SK-N-SH treated with all-trans-retinoic acid at 6 μM for 48 hours (cell line): ENCODE measurements at regions not wholly inside any gene's neighbourhood (a gene's known extent, or its start where the extent isn't known, plus 50 kb on each side); places are given as distances from the start of the nearest gene placed in this dataset.

Experiments
- PATZ1 ChIP-seq: fragments of 250-450 bp; sonication (Bioruptor Pico); IDR thresholded peaks from 2 replicates; pipeline ENCODE4 v1.8.0; 2020; ENCODE audit warnings: mild to moderate bottlenecking, moderate library complexity, borderline replicate concordance
- RARB ChIP-seq: fragments of 250-450 bp; sonication (Bioruptor Pico); IDR thresholded peaks from 2 replicates; pipeline ENCODE4 v1.8.0; 2021; ENCODE audit warnings: mild to moderate bottlenecking, moderate library complexity
- TF ChIP-seq, protein P1 (sequence below): fragments of 250-450 bp; sonication (Bioruptor Pico); IDR thresholded peaks from 2 replicates; pipeline ENCODE4 v1.5.1; 2020; ENCODE audit warnings: low read depth, mild to moderate bottlenecking, moderate library complexity

- TF ChIP-seq, protein P1, sequence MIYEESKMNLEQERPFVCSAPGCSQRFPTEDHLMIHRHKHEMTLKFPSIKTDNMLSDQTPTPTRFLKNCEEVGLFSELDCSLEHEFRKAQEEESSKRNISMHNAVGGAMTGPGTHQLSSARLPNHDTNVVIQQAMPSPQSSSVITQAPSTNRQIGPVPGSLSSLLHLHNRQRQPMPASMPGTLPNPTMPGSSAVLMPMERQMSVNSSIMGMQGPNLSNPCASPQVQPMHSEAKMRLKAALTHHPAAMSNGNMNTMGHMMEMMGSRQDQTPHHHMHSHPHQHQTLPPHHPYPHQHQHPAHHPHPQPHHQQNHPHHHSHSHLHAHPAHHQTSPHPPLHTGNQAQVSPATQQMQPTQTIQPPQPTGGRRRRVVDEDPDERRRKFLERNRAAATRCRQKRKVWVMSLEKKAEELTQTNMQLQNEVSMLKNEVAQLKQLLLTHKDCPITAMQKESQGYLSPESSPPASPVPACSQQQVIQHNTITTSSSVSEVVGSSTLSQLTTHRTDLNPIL: no peak
- TF ChIP-seq RARB (CRISPR knock-in tag) (no peak), PATZ1 (CRISPR knock-in tag) (no peak)
Measured at GRCh38 chr2:138255670-138256069, 245.9 kb upstream of the SPOPL start.
